Activated CD4-positive, alpha-beta T cell treated with anti-CD3 and anti-CD28 coated beads, Interleukin-2, amount 50 U/mL, for 48 hours (primary cell): ENCODE measurements at regions not wholly inside any gene's neighbourhood (a gene's known extent, or its start where the extent isn't known, plus 50 kb on each side); places are given as distances from the start of the nearest gene placed in this dataset.
"Not testable (repeated sequence)": the region's sequence is repeated elsewhere in the genome, so short reads cannot be mapped to it uniquely, and the experiment has no call there.

ENCODE experiments used
- DNase-seq, 2 experiments: peaks; one replicate each; pipeline ENCODE4 v3.0.0-alpha.2; 2020

GRCh38 chr1:88453295-88453694, 230.8 kb upstream of the PKN2 start:
- no peak for DNase-seq

- no peak for DNase-seq
Measured at GRCh38 chr1:88454781-88455180, 229.3 kb upstream of the PKN2 start.

- no peak for DNase-seq
Measured at GRCh38 chr1:88455621-88456256, 228.3 kb upstream of the PKN2 start.

- DNase-seq: no peak
Measured at GRCh38 chr1:88457197-88457596, 226.9 kb upstream of the PKN2 start.

GRCh38 chr1:88461007-88461406, 223.1 kb upstream of the PKN2 start:
- DNase-seq: no peak

GRCh38 chr1:88462096-88462487, 222.0 kb upstream of the PKN2 start:
- no peak for DNase-seq

- no peak for DNase-seq
Measured at GRCh38 chr1:88462488-88463261, 221.4 kb upstream of the PKN2 start.

GRCh38 chr1:88463401-88463985, 220.6 kb upstream of the PKN2 start:
- DNase-seq: no peak

GRCh38 chr1:88466011-88466410, 218.1 kb upstream of the PKN2 start:
- no peak for DNase-seq

GRCh38 chr1:88466899-88467580, 217.0 kb upstream of the PKN2 start:
- DNase-seq: no peak

- no peak for DNase-seq
Measured at GRCh38 chr1:88472298-88472697, 211.8 kb upstream of the PKN2 start.

- no peak for DNase-seq
Measured at GRCh38 chr1:88472714-88473113, 211.4 kb upstream of the PKN2 start.

- no peak for DNase-seq
Measured at GRCh38 chr1:88474555-88475304, 209.3 kb upstream of the PKN2 start.

GRCh38 chr1:88484881-88485280, 199.2 kb upstream of the PKN2 start:
- no peak for DNase-seq

GRCh38 chr1:88488237-88488636, 195.8 kb upstream of the PKN2 start:
- DNase-seq: no peak

- no peak for DNase-seq
Measured at GRCh38 chr1:88490676-88491075, 193.4 kb upstream of the PKN2 start.

GRCh38 chr1:88499671-88500070, 184.4 kb upstream of the PKN2 start:
- no peak for DNase-seq

- DNase-seq: no peak
Measured at GRCh38 chr1:88502886-88503285, 181.2 kb upstream of the PKN2 start.

- DNase-seq: no peak
Measured at GRCh38 chr1:88503646-88504045, 180.4 kb upstream of the PKN2 start.

GRCh38 chr1:88504601-88505000, 179.5 kb upstream of the PKN2 start:
- DNase-seq: no peak

- DNase-seq: no peak
Measured at GRCh38 chr1:88509379-88509778, 174.7 kb upstream of the PKN2 start.

- DNase-seq: no peak
Measured at GRCh38 chr1:88514544-88515060, 169.5 kb upstream of the PKN2 start.

- not testable (repeated sequence) for DNase-seq
Measured at GRCh38 chr1:88517499-88517898, 166.6 kb upstream of the PKN2 start.
